IPS DF 19.7 (cell line): ENCODE measurements at regions not wholly inside any gene's neighbourhood (a gene's known extent, or its start where the extent isn't known, plus 50 kb on each side); places are given as distances from the start of the nearest gene placed in this dataset.
A peak's percentile ranks its signal among the peaks of the same experiment; 100 is the strongest.
"Not testable (repeated sequence)": the region's sequence is repeated elsewhere in the genome, so short reads cannot be mapped to it uniquely, and the experiment has no call there.

Experiments
- DNase-seq: peaks from one replicate; pipeline ENCODE4 v3.0.0-alpha.2; 2013; ENCODE audit warnings: low read depth, low spot score

- no peak for DNase-seq
Observed at GRCh38 chr2:211144078-211144477, 587.7 kb downstream of the CPS1 start.

DNA sequence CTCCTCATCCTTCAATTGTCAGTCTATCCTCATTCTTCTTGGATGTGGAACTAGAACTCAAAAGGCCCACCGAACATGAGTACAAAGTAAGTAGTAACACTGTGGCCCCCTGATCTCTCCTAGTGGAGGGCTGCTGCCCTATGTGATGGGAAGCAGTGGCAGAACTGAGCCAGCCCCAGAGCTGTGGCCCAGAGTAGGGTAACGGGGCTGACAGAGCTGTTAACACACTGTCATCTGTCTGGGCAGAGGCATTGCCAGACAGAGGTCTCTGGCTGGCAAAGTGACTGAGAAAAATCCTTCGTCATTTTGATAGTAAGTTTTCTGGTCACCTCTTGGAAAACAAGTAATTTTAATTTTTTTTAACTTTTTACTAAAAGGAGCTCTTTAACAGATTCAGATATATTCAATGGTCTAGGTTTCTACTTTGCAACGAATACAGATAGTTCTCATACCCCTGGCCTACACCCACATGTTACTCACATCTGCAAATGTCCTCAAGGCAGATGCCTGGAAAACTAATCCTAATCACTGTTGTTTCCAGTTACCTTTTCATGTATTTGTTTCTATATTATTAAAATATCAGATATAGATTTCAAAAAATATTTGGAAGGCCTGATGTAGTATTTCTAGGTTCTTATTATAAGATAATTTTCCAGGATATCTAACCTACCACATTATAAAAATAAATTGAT lies 588.7 kb downstream of the CPS1 start:
- no peak for DNase-seq

- DNase-seq = no peak
Observed at GRCh38 chr2:211149731-211150130, 593.3 kb downstream of the CPS1 start.

DNA sequence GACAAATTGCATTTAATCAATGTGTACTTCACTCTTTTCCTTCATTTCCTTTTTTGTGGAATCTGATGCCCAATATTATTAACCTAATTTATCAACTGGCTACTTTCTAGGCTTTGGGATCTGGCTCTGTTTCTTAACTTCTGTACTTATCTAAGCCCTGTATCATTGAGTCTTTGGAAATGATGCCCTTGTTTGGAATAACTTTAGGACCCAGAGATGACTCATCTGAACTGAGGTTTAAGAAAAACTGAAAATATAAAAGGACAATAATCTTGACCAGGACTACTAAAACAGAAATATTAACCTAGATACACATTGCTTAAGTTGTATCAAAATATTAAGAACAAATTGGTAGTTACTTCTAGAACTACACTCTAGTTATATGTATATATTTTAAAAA lies 600.8 kb downstream of the CPS1 start:
- DNase-seq = no peak

DNA sequence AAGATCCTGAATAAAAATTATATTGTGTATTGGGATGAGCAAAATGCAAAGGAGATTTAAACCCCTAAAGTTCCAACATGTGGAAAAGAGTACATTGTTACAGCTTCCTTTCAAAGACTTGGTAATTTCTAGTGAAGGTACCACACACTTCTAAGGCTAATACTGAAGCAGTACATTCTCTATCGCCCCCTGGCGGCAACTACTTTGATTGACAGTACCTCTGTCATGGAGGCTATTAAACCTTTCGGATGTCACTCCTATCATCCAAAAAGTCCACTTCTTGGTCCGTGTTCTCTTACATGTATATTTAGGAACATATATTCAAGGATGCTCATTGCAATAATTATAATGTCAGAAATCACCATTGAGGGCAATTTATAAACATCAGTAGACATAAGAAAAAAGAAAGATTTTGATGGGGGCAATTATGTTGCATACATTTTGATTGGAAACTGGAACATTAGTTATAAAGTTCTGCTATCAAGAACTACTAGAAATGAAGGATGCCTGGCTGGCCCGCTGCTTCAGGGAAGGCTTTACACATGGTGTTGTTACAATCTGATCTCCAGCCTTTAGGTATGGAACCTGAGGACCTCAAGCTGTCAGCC lies 601.6 kb downstream of the CPS1 start:
- DNase-seq = no peak

DNA sequence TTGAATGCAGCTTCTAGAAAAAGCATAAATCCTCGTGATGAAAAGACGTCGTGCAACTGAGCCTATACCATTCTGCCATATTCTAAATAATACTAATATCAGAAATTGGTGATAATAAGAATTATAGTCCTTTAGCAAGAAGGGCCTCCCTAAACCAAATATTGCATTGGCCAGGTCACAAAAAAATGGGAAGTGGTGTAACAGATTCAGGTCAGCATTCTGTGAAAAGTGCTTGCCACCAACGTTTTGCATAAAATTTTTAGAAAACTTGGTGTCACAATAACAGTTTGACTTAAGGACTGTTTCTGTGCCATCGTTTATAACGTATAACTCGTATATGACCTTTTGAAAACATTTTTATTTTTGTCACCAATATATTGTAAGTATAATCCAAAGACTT lies 603.6 kb downstream of the CPS1 start:
- DNase-seq = no peak

GRCh38 chr2:211161236-211161635 lies 604.8 kb downstream of the CPS1 start:
- no peak for DNase-seq

- no peak for DNase-seq
Observed at GRCh38 chr2:211162911-211163310, 606.5 kb downstream of the CPS1 start.

DNA sequence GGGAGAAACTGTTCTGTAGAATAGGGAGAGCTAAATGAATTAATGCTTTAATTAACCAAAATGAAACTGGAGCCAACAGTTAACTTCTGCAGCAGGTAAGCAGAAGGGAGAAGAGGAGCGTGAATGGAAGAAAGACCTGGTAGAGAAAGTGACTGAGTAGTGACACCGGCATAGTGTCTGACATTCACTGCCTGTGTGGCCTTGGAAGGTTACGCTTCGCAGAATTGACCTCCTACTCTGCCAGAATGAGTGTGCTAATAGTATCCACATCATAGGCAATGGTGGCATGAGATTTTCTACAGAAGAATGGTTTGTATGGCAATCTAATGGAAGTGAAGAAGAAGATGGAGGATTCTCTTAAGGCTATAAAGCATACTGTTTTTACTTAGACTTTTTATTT lies 614.4 kb downstream of the CPS1 start:
- no peak for DNase-seq

DNA sequence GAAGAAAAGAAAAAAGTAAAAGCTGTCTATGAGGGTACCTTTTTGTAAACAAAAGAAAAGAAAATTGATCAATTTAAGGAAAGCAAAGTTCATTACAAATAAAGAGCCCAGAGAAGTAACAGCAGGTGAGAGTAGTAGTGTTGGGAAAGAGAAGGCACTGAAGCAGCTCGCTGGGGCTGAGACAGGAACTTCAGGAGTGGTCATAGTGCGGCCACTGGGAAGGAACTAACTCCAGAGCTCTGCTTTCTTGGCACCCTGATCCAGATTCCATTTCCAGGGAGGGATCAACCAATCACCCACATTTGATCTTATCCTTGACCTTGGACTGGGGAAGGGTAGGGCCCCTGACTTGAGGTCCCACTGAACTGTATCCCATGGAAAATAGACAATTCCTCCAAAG lies 617.6 kb downstream of the CPS1 start:
- no peak for DNase-seq

GRCh38 chr2:211174631-211175030 lies 618.2 kb downstream of the CPS1 start:
- no peak for DNase-seq

DNA sequence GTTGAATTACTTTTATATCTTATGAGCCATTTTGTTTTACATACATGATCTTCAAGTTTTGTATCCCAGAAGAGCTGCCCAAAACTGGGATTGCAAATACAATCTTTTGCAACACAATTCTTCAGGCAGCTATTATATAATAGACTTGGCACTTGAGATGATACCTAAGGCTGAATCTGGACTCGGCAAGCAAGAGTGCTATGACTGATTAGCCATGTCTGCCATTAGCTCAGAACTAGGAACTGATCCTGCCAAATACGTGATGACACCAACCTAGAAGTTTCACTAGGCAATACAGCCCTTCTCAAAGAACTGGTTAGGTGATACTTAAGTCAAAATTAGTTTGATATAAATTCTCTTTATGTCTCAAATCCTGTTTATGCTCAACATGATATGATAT lies 619.6 kb downstream of the CPS1 start:
- DNase-seq = no peak

GRCh38 chr2:211176514-211177141 lies 620.2 kb downstream of the CPS1 start:
- no peak for DNase-seq

GRCh38 chr2:211181626-211182025 lies 625.2 kb downstream of the CPS1 start:
- no peak for DNase-seq

- DNase-seq = no peak
Observed at GRCh38 chr2:211187602-211188001, 631.2 kb downstream of the CPS1 start.

GRCh38 chr2:211203986-211204385 lies 647.6 kb downstream of the CPS1 start:
- no peak for DNase-seq

GRCh38 chr2:211204456-211204855 lies 648.1 kb downstream of the CPS1 start:
- no peak for DNase-seq

GRCh38 chr2:211204902-211205301 lies 648.5 kb downstream of the CPS1 start:
- no peak for DNase-seq

GRCh38 chr2:211205358-211205757 lies 649.0 kb downstream of the CPS1 start:
- DNase-seq = no peak

DNA sequence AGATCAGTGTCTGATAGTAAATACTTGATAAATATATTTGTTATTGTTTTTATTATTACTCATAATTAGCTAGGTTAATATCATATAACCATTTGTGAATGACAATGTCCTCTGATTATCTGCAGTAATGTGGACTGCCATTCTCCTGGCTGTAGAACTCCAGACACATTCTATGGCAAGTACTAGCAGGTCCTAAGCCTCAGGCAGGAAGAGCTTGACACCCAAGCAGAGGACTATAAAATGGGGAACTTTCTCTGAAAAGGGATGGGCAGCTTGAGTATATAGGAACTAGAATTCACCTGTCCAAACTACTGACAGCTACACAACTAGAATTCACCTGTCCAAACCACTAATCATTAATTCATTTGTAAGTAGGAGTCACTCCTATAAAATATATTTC lies 649.4 kb downstream of the CPS1 start:
- DNase-seq = no peak

- DNase-seq = peak; percentile 5
Observed at GRCh38 chr2:211216221-211216620, 659.8 kb downstream of the CPS1 start.

DNA sequence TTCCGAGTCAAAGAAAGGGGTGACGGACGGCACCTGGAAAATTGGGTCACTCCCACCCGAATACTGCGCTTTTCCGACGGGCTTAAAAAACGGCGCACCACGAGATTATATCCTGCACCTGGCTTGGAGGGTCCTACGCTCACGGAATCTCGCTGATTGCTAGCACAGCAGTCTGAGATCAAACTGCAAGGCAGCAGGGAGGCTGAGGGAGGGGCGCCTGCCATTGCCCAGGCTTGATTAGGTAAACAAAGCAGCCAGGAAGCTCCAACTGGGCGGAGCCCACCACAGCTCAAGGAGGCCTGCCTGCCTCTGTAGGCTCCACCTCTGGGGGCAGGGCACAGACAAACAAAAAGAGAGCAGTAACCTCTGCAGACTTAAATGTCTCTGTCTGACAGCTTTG lies 663.1 kb downstream of the CPS1 start:
- DNase-seq = not testable (repeated sequence)

DNA sequence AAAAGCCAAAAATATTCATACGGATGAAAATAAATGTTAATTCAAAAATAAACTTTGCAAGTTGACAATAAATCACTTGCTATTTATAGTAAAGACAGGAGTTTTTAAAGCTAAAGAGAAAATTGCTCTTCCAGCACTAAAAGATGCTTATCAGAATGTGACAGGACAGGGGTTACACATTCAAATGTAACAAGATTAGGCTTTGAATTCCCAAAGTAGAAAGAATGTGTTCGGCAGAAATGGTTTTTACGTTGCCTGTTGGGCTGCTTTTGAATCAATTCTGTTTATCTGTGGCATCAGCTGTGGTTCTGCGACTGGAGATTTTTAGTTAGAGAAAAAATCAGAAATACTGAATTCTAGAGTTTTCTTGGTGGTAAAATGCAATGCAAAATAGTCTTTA lies 669.4 kb downstream of the CPS1 start:
- no peak for DNase-seq
